GM12878 (cell line): ENCODE measurements at regions not wholly inside any gene's neighbourhood (a gene's known extent, or its start where the extent isn't known, plus 50 kb on each side); places are given as distances from the start of the nearest gene placed in this dataset.

ENCODE experiments used
- ATAC-seq: fragments of 200-7000 bp; cut with Tn5 transposase; 3 replicates; pipeline ENCODE4 v1.9.1; 2020; ENCODE audit warnings: mild to moderate bottlenecking, moderate library complexity
- BruUV-seq: library from RNA; stranded (reverse); fragments of 400-500 nt; replicated peaks from 2 replicates; lab custom pipeline; 2021; lab: Mats Ljungman, UMichigan
- CTCF ChIA-PET: fragments of 300-600 bp; sonication (Branson Sonifier 250); formaldehyde crosslinking; extraction: SDS; loops from one replicate; lab custom pipeline; 2021; ENCODE audit warnings: inconsistent platforms; lab: Yijun Ruan, JAX
- POLR2A ChIA-PET: fragments of 350-600 bp; formaldehyde crosslinking; extraction: SDS; loops from one replicate; lab custom pipeline; 2021; ENCODE audit warnings: inconsistent platforms; lab: Charles Lee
- RAD21 ChIA-PET: fragments of 300-600 bp; sonication (Branson Sonifier 250); formaldehyde crosslinking; loops from one replicate; lab custom pipeline; 2023; ENCODE audit warnings: antibody characterized with exemption; ENCODE audit not compliant: unreplicated experiment; lab: Charles Lee
- SMC1A ChIA-PET: fragments of 300-600 bp; sonication (Branson Sonifier 250); formaldehyde crosslinking; loops from one replicate; lab custom pipeline; 2023; ENCODE audit not compliant: unreplicated experiment, uncharacterized antibody; lab: Charles Lee
- DNase-seq: peaks from one replicate; pipeline ENCODE4 v3.0.0-alpha.2; 2011; ENCODE audit warnings: low read depth, low spot score
- FAIRE-seq: peaks from 3 replicates; lab custom pipeline; 2011; peaks lifted over from hg19 to GRCh38; lab: Jason Lieb, UNC
- H2AFZ ChIP-seq: 2 replicates; pipeline ENCODE4 v1.6.0; 2011; ENCODE audit warnings: low read depth, low read length, control low read depth; ENCODE audit not compliant: control insufficient read depth
- H3K27ac ChIP-seq: 2 replicates; pipeline ENCODE4 v1.5.1; 2011; ENCODE audit warnings: control low read depth; ENCODE audit not compliant: control insufficient read depth, insufficient read depth
- H3K27me3 ChIP-seq, 2 experiments: replicated peaks in 1 of 2; 2 replicates each; pipeline versions ENCODE4 v1.6.0 to v1.6.1; 2011; ENCODE audit warnings: low read length in 1 of 2; ENCODE audit not compliant: control insufficient read depth in 2 of 2, insufficient read depth in 2 of 2
- H3K36me3 ChIP-seq, 2 experiments: 2 replicates each; pipeline ENCODE4 v1.5.1; 2011; ENCODE audit warnings: low read length in 1 of 2; ENCODE audit not compliant: control insufficient read depth in 2 of 2, insufficient read depth in 2 of 2
- H3K4me1 ChIP-seq: 2 replicates; pipeline ENCODE4 v1.6.1; 2011; ENCODE audit warnings: mild to moderate bottlenecking, low read length, moderate library complexity, mixed read lengths; ENCODE audit not compliant: control insufficient read depth, insufficient read depth
- H3K4me2 ChIP-seq: 2 replicates; pipeline ENCODE4 v1.6.0; 2011; ENCODE audit warnings: control low read depth; ENCODE audit not compliant: control insufficient read depth, insufficient read depth
- H3K4me3 ChIP-seq: fragments of 200-600 bp; sonication (generic); 2 replicates; pipeline ENCODE4 v1.5.1; 2016
- H3K79me2 ChIP-seq: 2 replicates; pipeline ENCODE4 v1.6.0; 2011; ENCODE audit warnings: low read length; ENCODE audit not compliant: control insufficient read depth, insufficient read depth
- H3K9ac ChIP-seq: 2 replicates; pipeline ENCODE4 v1.8.0; 2011; ENCODE audit warnings: low read length, control low read depth, mixed read lengths; ENCODE audit not compliant: control insufficient read depth, insufficient read depth
- H3K9me3 ChIP-seq: replicated peaks from 3 replicates; pipeline ENCODE4 v1.5.1; 2011; ENCODE audit warnings: mild to moderate bottlenecking, low read length; ENCODE audit not compliant: control insufficient read depth, insufficient read depth
- H4K20me1 ChIP-seq: 2 replicates; pipeline ENCODE4 v1.6.0; 2011; ENCODE audit not compliant: control insufficient read depth, insufficient read depth
- ATF7 ChIP-seq: fragments of 450-650 bp; IDR thresholded peaks from 2 replicates; pipeline ENCODE4 v1.6.1; 2016; ENCODE audit warnings: low read depth, mild to moderate bottlenecking
- BCL11A ChIP-seq: IDR thresholded peaks from 2 replicates; pipeline ENCODE4 v1.6.1; 2011; ENCODE audit warnings: low read depth, low read length
- GATAD2B ChIP-seq: fragments of 450-650 bp; conservative IDR thresholded peaks from 2 replicates; pipeline ENCODE4 v1.6.1; 2017; ENCODE audit warnings: low read depth, mild to moderate bottlenecking, moderate library complexity
- IRF4 ChIP-seq: IDR thresholded peaks from 2 replicates; pipeline ENCODE4 v1.6.1; 2011; ENCODE audit warnings: low read depth, low read length
- MTA2 ChIP-seq: fragments of 450-650 bp; IDR thresholded peaks from 2 replicates; pipeline ENCODE4 v1.6.1; 2016; ENCODE audit warnings: low read depth, mild to moderate bottlenecking, moderate library complexity
- PAX8 ChIP-seq: fragments of 450-650 bp; IDR thresholded peaks from 2 replicates; pipeline ENCODE4 v1.6.1; 2017; ENCODE audit warnings: mild to moderate bottlenecking, moderate library complexity
- POLR2AphosphoS2 ChIP-seq: IDR thresholded peaks from 2 replicates; pipeline ENCODE4 v1.6.1; 2011; ENCODE audit warnings: low read depth, mild to moderate bottlenecking, low read length, improper control_type of control experiment, moderate library complexity
- RB1 ChIP-seq: fragments of 450-650 bp; formaldehyde crosslinking; IDR thresholded peaks from 2 replicates; pipeline ENCODE4 v1.6.1; 2017; ENCODE audit warnings: mild to moderate bottlenecking, borderline replicate concordance
- RELA ChIP-seq: fragments of 450-650 bp; IDR thresholded peaks from 2 replicates; pipeline ENCODE4 v1.8.0; 2014; ENCODE audit warnings: borderline replicate concordance; ENCODE audit not compliant: partially characterized antibody
- SMC3 ChIP-seq: IDR thresholded peaks from 2 replicates; pipeline ENCODE4 v1.6.1; 2011; ENCODE audit warnings: low read length, improper control_type of control experiment, borderline replicate concordance
- WGBS: methylation state at CpG from one replicate; pipeline ENCODE4 v1.1.6; 2016; ENCODE audit warnings: low lambda C conversion rate; ENCODE audit not compliant: insufficient replicate concordance, insufficient coverage; ENCODE audit errors: missing lambda C conversion rate; 5-methylcytosine and 5-hydroxymethylcytosine counted together
- in situ Hi-C: fragments of 300-500 bp; cut with MboI; formaldehyde crosslinking; loops from 9 replicates; pipeline ENCODE4 v1.14.3; 2018; ENCODE audit warnings: mixed read lengths
- intact Hi-C: fragments of 100-400 bp; cut with micrococcal nuclease; formaldehyde crosslinking; loops from one replicate; pipeline ENCODE4 v1.14.2; 2022; ENCODE audit not compliant: unreplicated experiment
- TF ChIP-seq, protein P1 (sequence below): fragments of 450-650 bp; formaldehyde crosslinking; IDR thresholded peaks from 2 replicates; pipeline ENCODE4 v1.5.0; 2022; ENCODE audit warnings: mild to moderate bottlenecking, missing genetic modification characterization
- TF ChIP-seq, protein P2 (sequence below): fragments of 450-650 bp; formaldehyde crosslinking; IDR thresholded peaks from 2 replicates; pipeline ENCODE4 v1.4.0; 2020; ENCODE audit warnings: mild to moderate bottlenecking, moderate library complexity

DNA sequence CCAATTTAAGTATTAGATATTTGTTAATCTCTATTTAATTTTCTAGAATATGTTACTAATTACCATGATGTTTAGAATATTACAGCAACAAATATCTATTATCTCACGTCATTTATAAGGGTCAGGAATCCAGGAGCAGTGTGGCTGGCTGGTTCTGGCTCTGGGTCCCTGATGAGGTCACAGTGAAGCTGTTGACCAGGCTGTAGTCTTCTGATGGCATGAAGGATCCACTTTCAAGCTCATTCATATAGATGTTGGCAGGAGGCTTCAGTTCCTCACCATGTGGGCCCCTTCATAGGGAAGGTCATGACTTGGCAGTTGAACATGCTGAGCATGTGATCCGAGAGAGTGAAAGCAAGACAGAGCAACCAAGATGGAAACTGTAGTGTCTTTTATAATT, 375.6 kb downstream of the ATP23 start:
- Histone ChIP-seq H3K4me3 (no peak overlapping the region), H3K36me3 (no peaks in the 10 kb centered on the region), H3K9me3 (no peaks in the 10 kb centered on the region), H3K79me2 (no peaks in the 10 kb centered on the region), H4K20me1 (no peaks in the 10 kb centered on the region), H3K27ac (no peak overlapping the region), H3K9ac (no peak overlapping the region), H3K4me1 (no peaks in the 10 kb centered on the region), H2AFZ (no peak overlapping the region), H3K27me3 (no peaks in the 10 kb centered on the region), H3K4me2 (no peak overlapping the region)
- intact Hi-C loops: no loop called here
- 10% methylated on average over 2 of the region's 2 CpGs for WGBS
- DNase-seq (no peak), ATAC-seq (no peak), FAIRE-seq (no peak)
- TF ChIP-seq SMC3 (no peak), PAX8 (no peak)
- BruUV-seq: no TSS peak
- SMC1A ChIA-PET: interaction anchor here (1.1 kb wide), 1 partner anchor 10 kb away, joined by 3 read pairs; no protein-coding TSS in a partner anchor
- CTCF ChIA-PET: no interaction called here
- RAD21 ChIA-PET: no interaction called here
- POLR2A ChIA-PET: no interaction called here
- in situ Hi-C loops: loop anchor here (25.0 kb wide), 1 partner anchor 105 kb away; no protein-coding TSS in a partner anchor

DNA sequence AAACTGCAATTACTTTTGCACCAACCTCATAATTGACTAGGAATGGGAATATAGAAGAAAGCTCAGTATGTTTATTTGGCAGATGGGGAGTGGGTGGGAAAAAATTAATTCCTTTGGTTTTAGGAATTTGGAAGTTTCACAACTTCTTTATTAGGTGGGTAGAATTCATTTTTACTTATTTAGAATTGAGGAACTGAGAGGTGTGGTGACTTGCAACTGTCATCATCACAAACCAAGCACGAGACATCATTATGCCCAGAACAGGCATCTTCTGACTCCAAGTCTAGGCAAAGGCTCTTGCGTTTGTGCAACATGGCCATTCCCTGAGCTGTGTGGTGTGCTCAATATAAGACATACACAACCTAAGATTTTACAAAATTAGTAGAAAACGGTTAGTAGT, 380.0 kb downstream of the ATP23 start:
- Histone ChIP-seq H3K4me2 (no peak overlapping the region), H3K79me2 (no peaks in the 10 kb centered on the region), H3K9ac (no peak overlapping the region), H3K9me3 (no peaks in the 10 kb centered on the region), H3K4me1 (no peaks in the 10 kb centered on the region), H3K27ac (no peak overlapping the region), H2AFZ (no peak overlapping the region), H3K36me3 (no peaks in the 10 kb centered on the region), H3K27me3 (no peaks in the 10 kb centered on the region), H4K20me1 (no peaks in the 10 kb centered on the region), H3K4me3 (no peak overlapping the region)
- FAIRE-seq (no peak), ATAC-seq (peak; percentile 71), DNase-seq (no peak)
- in situ Hi-C loops: loop anchor here (25.0 kb wide), 1 partner anchor 109 kb away; no protein-coding TSS in a partner anchor
- intact Hi-C loops: no loop called here
- 2% methylated on average over 3 of the region's 3 CpGs for WGBS
- ChIA-PET POLR2A (no interaction called here), SMC1A (interaction anchor here (0.9 kb wide), 1 partner anchor 44 kb away, joined by 3 read pairs; no protein-coding TSS in a partner anchor), RAD21 (no interaction called here), CTCF (no interaction called here)
- no TSS peak for BruUV-seq
- TF ChIP-seq MTA2 (peak; percentile 58; the same call in 1 of the 2 replicates), POLR2AphosphoS2 (no peak), BCL11A (peak; percentile 68), GATAD2B (no peak), ATF7 (0 out of 2 replicates have a peak, but pooled peaks have one; percentile 14), RB1 (no peak), RELA (no peak), IRF4 (peak; percentile 58; the same call in 1 of the 2 replicates)
- TF ChIP-seq, protein P1, sequence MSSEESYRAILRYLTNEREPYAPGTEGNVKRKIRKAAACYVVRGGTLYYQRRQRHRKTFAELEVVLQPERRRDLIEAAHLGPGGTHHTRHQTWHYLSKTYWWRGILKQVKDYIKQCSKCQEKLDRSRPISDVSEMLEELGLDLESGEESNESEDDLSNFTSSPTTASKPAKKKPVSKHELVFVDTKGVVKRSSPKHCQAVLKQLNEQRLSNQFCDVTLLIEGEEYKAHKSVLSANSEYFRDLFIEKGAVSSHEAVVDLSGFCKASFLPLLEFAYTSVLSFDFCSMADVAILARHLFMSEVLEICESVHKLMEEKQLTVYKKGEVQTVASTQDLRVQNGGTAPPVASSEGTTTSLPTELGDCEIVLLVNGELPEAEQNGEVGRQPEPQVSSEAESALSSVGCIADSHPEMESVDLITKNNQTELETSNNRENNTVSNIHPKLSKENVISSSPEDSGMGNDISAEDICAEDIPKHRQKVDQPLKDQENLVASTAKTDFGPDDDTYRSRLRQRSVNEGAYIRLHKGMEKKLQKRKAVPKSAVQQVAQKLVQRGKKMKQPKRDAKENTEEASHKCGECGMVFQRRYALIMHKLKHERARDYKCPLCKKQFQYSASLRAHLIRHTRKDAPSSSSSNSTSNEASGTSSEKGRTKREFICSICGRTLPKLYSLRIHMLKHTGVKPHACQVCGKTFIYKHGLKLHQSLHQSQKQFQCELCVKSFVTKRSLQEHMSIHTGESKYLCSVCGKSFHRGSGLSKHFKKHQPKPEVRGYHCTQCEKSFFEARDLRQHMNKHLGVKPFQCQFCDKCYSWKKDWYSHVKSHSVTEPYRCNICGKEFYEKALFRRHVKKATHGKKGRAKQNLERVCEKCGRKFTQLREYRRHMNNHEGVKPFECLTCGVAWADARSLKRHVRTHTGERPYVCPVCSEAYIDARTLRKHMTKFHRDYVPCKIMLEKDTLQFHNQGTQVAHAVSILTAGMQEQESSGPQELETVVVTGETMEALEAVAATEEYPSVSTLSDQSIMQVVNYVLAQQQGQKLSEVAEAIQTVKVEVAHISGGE (CRISPR knock-in tag): no peak
- TF ChIP-seq, protein P2, sequence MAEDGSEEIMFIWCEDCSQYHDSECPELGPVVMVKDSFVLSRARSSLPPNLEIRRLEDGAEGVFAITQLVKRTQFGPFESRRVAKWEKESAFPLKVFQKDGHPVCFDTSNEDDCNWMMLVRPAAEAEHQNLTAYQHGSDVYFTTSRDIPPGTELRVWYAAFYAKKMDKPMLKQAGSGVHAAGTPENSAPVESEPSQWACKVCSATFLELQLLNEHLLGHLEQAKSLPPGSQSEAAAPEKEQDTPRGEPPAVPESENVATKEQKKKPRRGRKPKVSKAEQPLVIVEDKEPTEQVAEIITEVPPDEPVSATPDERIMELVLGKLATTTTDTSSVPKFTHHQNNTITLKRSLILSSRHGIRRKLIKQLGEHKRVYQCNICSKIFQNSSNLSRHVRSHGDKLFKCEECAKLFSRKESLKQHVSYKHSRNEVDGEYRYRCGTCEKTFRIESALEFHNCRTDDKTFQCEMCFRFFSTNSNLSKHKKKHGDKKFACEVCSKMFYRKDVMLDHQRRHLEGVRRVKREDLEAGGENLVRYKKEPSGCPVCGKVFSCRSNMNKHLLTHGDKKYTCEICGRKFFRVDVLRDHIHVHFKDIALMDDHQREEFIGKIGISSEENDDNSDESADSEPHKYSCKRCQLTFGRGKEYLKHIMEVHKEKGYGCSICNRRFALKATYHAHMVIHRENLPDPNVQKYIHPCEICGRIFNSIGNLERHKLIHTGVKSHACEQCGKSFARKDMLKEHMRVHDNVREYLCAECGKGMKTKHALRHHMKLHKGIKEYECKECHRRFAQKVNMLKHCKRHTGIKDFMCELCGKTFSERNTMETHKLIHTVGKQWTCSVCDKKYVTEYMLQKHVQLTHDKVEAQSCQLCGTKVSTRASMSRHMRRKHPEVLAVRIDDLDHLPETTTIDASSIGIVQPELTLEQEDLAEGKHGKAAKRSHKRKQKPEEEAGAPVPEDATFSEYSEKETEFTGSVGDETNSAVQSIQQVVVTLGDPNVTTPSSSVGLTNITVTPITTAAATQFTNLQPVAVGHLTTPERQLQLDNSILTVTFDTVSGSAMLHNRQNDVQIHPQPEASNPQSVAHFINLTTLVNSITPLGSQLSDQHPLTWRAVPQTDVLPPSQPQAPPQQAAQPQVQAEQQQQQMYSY (CRISPR knock-in tag): no peak
